ENCODE measurements at regions not wholly inside any gene's neighbourhood (a gene's known extent, or its start where the extent isn't known, plus 50 kb on each side); places are given as distances from the start of the nearest gene placed in this dataset.

GRCh38 chr2:144152817-144153271 lies 367.1 kb downstream of the ZEB2 start:
- TF ChIP-seq YY1 (IDR thresholded peaks at IDR 0.05; ENCODE audit: insufficient read depth, insufficient read length) (no peak), ZNF274 (IDR thresholded peaks at IDR 0.05; ENCODE audit: low read depth, low read length) (no peak), SUZ12 (IDR thresholded peaks at IDR 0.05; ENCODE audit: extremely low read depth, insufficient read depth, insufficient read length) (no peak)

Measured in NT2/D1 (cell line).